Tibial artery (tissue), 4 donors: ENCODE measurements at regions not wholly inside any gene's neighbourhood (a gene's known extent, or its start where the extent isn't known, plus 50 kb on each side); places are given as distances from the start of the nearest gene placed in this dataset.

Source experiments
- DNase-seq, 2 donors: peaks; one replicate each; pipeline ENCODE4 v3.0.0-alpha.2; 2019
- H3K27ac ChIP-seq, 2 donors: fragments of 200-600 bp; sonication (generic) in 1 of 2; 1 replicate in 1 of 2; 2 replicates in 1 of 2; pipeline ENCODE4 v1.5.1; 2018 to 2019; ENCODE audit warnings: mild to moderate bottlenecking in 1 of 2
- H3K27me3 ChIP-seq, 2 donors: fragments of 200-600 bp; sonication (generic) in 1 of 2; one replicate each; pipeline versions ENCODE4 v1.5.1 to v1.6.0; 2016 to 2019
- H3K36me3 ChIP-seq, 3 donors: fragments of 200-600 bp; sonication (generic) in 2 of 3; one replicate each; pipeline ENCODE4 v1.5.1; 2016 to 2019; ENCODE audit warnings: mild to moderate bottlenecking in 2 of 3
- H3K4me1 ChIP-seq, 4 donors: fragments of 200-600 bp; sonication (generic) in 2 of 4; 1 replicate in 3 of 4; 2 replicates in 1 of 4; pipeline ENCODE4 v1.5.1; 2016 to 2019
- H3K4me3 ChIP-seq, 2 donors: fragments of 200-600 bp; sonication (generic) in 1 of 2; 1 replicate in 1 of 2; 2 replicates in 1 of 2; pipeline ENCODE4 v1.5.1; 2018 to 2019; ENCODE audit warnings: mild to moderate bottlenecking in 2 of 2
- H3K9me3 ChIP-seq, 3 donors: fragments of 200-600 bp; sonication (generic) in 1 of 3; one replicate each; pipeline ENCODE4 v1.5.1; 2016 to 2019
- intact Hi-C: fragments of 100-400 bp; cut with DNase I; formaldehyde crosslinking; loops from one replicate; pipeline ENCODE4 v1.15.0; 2023; ENCODE audit warnings: low total_unique reads
- TF ChIP-seq, protein P1 (sequence below), 2 experiments: fragments of 200-600 bp in 1 of 2; fragments of 450-650 bp in 1 of 2; IDR thresholded peaks; one replicate each; pipeline ENCODE4 v1.5.1; 2017 to 2019; ENCODE audit warnings: antibody characterized with exemption in 2 of 2, mild to moderate bottlenecking in 1 of 2, moderate library complexity in 1 of 2

DNA sequence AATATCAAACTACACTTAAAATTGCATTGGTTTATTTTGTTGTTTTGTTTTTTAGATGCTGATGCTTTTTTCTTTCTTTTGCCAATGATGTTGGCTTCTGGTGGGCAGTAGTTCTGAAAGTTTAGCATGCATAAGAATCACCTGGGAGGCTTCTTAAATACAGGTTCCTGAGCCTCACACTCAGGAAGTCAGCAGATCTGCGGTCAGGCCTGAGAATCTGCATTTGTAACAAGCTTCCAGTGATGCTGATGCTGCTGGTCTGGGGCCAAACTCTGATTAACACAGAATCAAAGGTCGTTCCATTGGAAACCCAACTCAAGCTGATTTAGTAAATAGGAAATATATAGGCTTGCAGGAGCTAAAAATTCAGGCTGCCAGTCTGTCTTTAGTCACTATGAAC is 412.9 kb upstream of the SPTLC3 start:
- Histone ChIP-seq H3K4me1 (no peaks in the 10 kb centered on the region), H3K36me3 (no peaks in the 10 kb centered on the region), H3K27me3 (no peaks in the 10 kb centered on the region), H3K9me3 (no peaks in the 10 kb centered on the region), H3K4me3 (no peak overlapping the region), H3K27ac (no peak overlapping the region)
- no peak for DNase-seq
- intact Hi-C loops: no loop called here
- TF ChIP-seq, protein P1, sequence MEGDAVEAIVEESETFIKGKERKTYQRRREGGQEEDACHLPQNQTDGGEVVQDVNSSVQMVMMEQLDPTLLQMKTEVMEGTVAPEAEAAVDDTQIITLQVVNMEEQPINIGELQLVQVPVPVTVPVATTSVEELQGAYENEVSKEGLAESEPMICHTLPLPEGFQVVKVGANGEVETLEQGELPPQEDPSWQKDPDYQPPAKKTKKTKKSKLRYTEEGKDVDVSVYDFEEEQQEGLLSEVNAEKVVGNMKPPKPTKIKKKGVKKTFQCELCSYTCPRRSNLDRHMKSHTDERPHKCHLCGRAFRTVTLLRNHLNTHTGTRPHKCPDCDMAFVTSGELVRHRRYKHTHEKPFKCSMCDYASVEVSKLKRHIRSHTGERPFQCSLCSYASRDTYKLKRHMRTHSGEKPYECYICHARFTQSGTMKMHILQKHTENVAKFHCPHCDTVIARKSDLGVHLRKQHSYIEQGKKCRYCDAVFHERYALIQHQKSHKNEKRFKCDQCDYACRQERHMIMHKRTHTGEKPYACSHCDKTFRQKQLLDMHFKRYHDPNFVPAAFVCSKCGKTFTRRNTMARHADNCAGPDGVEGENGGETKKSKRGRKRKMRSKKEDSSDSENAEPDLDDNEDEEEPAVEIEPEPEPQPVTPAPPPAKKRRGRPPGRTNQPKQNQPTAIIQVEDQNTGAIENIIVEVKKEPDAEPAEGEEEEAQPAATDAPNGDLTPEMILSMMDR (IDR thresholded peaks at IDR 0.05): no peak

DNA sequence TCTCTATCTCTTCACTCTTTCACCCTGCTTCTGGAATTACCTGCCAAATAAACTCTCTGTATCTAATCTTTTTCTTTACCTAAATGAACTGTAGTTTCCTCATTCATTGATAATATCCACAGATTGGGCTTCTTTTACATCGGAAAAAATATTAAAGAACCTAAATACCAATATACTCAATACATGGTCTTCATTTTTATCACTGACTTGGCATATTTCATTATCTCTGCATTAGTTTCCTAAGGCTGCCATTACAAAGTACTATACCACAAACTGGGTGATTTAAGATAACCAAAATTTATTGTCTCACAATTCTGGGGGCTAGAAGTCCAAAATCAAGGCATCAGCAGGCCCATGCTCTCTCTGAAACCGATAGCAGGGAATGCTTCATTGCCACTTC is 411.9 kb upstream of the SPTLC3 start:
- Histone ChIP-seq H3K36me3 (no peaks in the 10 kb centered on the region), H3K4me1 (no peaks in the 10 kb centered on the region), H3K9me3 (no peaks in the 10 kb centered on the region), H3K27ac (no peak overlapping the region), H3K27me3 (no peaks in the 10 kb centered on the region), H3K4me3 (no peak overlapping the region)
- intact Hi-C loops: no loop called here
- DNase-seq: no peak
- TF ChIP-seq, protein P1 (IDR thresholded peaks at IDR 0.05): no peak

DNA sequence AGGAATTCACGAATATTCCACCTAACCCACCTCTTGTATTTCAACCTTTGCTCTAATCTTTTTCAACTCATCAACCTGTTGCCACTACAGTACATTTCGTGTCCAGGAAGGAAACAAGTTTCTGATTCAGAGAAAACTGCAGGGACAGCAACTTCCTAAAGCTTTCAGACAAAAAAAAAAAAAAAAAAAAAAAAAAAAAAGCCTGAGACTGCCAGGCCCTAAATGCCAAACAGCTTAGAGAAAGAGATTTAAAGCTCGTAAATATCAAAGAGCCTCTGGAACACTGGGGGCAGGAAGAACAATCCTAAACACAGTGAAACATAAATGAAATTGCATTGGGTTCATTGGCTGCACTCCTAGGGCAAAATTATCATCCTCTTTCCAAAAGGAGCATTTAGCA is 411.2 kb upstream of the SPTLC3 start:
- Histone ChIP-seq H3K4me3 (no peak overlapping the region), H3K27me3 (no peaks in the 10 kb centered on the region), H3K9me3 (no peaks in the 10 kb centered on the region), H3K27ac (no peak overlapping the region), H3K36me3 (no peaks in the 10 kb centered on the region), H3K4me1 (no peaks in the 10 kb centered on the region)
- TF ChIP-seq, protein P1 (IDR thresholded peaks at IDR 0.05): no peak
- DNase-seq: no peak
- intact Hi-C loops: no loop called here

DNA sequence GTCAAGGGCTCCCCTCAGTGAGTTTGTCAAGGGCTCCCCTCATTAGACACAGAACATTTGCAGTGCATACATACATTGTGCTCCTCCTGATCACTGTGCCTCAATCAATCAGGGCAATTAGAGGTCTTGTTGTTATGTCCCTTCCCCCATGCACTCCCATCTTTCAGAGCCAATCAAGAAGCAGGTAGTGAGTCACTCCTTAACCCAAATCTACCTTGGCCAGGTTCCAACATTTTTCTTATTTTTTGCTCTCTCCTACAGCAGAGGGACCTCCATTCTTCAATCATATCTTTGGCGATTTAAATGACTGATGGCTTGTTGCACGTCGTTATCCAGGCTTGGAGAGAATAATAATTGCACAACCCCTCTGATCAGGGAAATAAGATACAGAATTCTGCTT is 409.9 kb upstream of the SPTLC3 start:
- H3K9me3 ChIP-seq: no peaks in the 10 kb centered on the region
- no peaks in the 10 kb centered on the region for H3K4me1 ChIP-seq
- TF ChIP-seq, protein P1 (IDR thresholded peaks at IDR 0.05): no peak
- H3K27me3 ChIP-seq: no peaks in the 10 kb centered on the region
- no peaks in the 10 kb centered on the region for H3K36me3 ChIP-seq
- intact Hi-C loops: no loop called here
- H3K27ac ChIP-seq: no peak overlapping the region
- DNase-seq: no peak
- H3K4me3 ChIP-seq: no peak overlapping the region

DNA sequence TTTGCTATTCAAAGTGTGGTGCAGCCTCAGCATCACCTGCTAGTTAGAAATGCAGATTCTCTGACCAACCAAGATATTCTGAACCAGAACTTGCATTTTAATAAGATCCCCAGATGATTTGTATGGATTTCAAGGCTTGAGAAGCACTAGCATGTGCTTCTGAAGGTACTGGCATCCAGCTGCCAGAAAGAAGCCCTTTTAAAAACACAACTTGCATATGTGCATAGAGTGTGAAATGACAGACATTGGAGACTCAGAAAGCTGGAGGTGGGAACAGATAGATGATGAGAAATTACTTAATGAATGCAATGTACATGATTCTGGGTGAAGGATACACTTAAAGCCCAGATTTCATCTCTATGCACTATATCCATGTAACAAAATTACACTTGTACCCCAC is 409.3 kb upstream of the SPTLC3 start:
- H3K9me3 ChIP-seq: no peaks in the 10 kb centered on the region
- no peaks in the 10 kb centered on the region for H3K36me3 ChIP-seq
- no peaks in the 10 kb centered on the region for H3K27me3 ChIP-seq
- TF ChIP-seq, protein P1 (IDR thresholded peaks at IDR 0.05): no peak
- no peak for DNase-seq
- H3K4me1 ChIP-seq: no peaks in the 10 kb centered on the region
- H3K27ac ChIP-seq: no peak overlapping the region
- intact Hi-C loops: no loop called here
- H3K4me3 ChIP-seq: no peak overlapping the region

DNA sequence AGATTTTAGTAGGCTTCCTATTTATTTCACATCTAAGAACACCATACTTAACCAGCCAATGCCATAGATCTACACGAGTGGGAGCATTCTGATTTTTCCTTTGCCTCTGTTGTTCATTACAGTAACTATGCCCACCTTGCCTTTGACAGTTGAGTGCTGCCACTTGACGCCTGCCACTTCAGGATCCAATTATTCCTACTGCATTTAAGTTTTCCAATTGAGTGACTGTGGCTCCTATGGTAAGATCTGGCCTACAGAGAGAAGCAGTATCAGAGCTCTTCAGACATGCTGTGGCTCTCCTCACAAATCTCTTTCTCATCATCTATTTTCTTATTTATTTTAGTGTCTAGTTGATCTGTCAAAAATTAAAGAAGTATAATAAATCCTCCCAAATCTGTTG is 403.0 kb upstream of the SPTLC3 start:
- no peak overlapping the region for H3K4me3 ChIP-seq
- TF ChIP-seq, protein P1 (IDR thresholded peaks at IDR 0.05): no peak
- no peaks in the 10 kb centered on the region for H3K9me3 ChIP-seq
- intact Hi-C loops: no loop called here
- no peak overlapping the region for H3K27ac ChIP-seq
- H3K27me3 ChIP-seq: no peaks in the 10 kb centered on the region
- H3K36me3 ChIP-seq: no peaks in the 10 kb centered on the region
- DNase-seq: no peak
- no peaks in the 10 kb centered on the region for H3K4me1 ChIP-seq
